Trophoblast cell (in vitro differentiated cells and primary cell): ENCODE measurements at regions not wholly inside any gene's neighbourhood (a gene's known extent, or its start where the extent isn't known, plus 50 kb on each side); places are given as distances from the start of the nearest gene placed in this dataset.
A peak's percentile ranks its signal among the peaks of the same experiment; 100 is the strongest.

ENCODE experiments used
- DNase-seq, 2 donors: peaks; one replicate each; pipeline ENCODE4 v3.0.0-alpha.2; 2016
- H2AFZ ChIP-seq: 2 replicates; pipeline ENCODE4 v1.6.1; 2013; ENCODE audit warnings: low read length, moderate library complexity, mild to moderate bottlenecking; ENCODE audit not compliant: insufficient read depth, poor library complexity
- H2AK5ac ChIP-seq: 2 replicates; pipeline ENCODE4 v1.6.1; 2013; ENCODE audit warnings: mild to moderate bottlenecking, low read length
- H2BK120ac ChIP-seq: 2 replicates; pipeline ENCODE4 v1.6.1; 2013; ENCODE audit warnings: low read length, mild to moderate bottlenecking, moderate library complexity; ENCODE audit not compliant: insufficient read depth, poor library complexity
- H2BK12ac ChIP-seq: 2 replicates; pipeline ENCODE4 v1.6.1; 2013; ENCODE audit warnings: mild to moderate bottlenecking, low read length, moderate library complexity
- H2BK5ac ChIP-seq: 2 replicates; pipeline ENCODE4 v1.6.1; 2013; ENCODE audit warnings: low read length, low read depth, moderate library complexity, mild to moderate bottlenecking; ENCODE audit not compliant: poor library complexity
- H3K14ac ChIP-seq: 2 replicates; pipeline ENCODE4 v1.6.1; 2013; ENCODE audit warnings: mild to moderate bottlenecking, low read length
- H3K18ac ChIP-seq: 2 replicates; pipeline ENCODE4 v1.6.1; 2013; ENCODE audit warnings: mild to moderate bottlenecking, low read length
- H3K23ac ChIP-seq: 2 replicates; pipeline ENCODE4 v1.6.1; 2013; ENCODE audit warnings: low read length
- H3K27ac ChIP-seq: 2 replicates; pipeline ENCODE4 v1.5.1; 2013; ENCODE audit warnings: low read depth, mild to moderate bottlenecking, inconsistent platforms, low read length, moderate library complexity
- H3K27me3 ChIP-seq: 2 replicates; pipeline ENCODE4 v1.6.1; 2013; ENCODE audit warnings: inconsistent platforms, mild to moderate bottlenecking, low read length, moderate library complexity; ENCODE audit not compliant: insufficient read depth
- H3K36me3 ChIP-seq, 2 experiments: 1 replicate in 1 of 2; 2 replicates in 1 of 2; pipeline ENCODE4 v1.6.1; 2013; ENCODE audit warnings: low read length in 2 of 2, mild to moderate bottlenecking in 2 of 2, moderate library complexity in 1 of 2; ENCODE audit not compliant: insufficient read depth in 2 of 2, control insufficient read depth in 1 of 2
- H3K4ac ChIP-seq: 2 replicates; pipeline ENCODE4 v1.6.1; 2013; ENCODE audit warnings: low read depth, mild to moderate bottlenecking, low read length, moderate library complexity
- H3K4me1 ChIP-seq, 2 experiments: 1 replicate in 1 of 2; 2 replicates in 1 of 2; pipeline ENCODE4 v1.6.1; 2013; ENCODE audit warnings: low read length in 2 of 2, mild to moderate bottlenecking in 2 of 2, moderate library complexity in 1 of 2; ENCODE audit not compliant: insufficient read depth in 2 of 2, control insufficient read depth in 1 of 2
- H3K4me2 ChIP-seq: 2 replicates; pipeline ENCODE4 v1.6.1; 2013; ENCODE audit warnings: inconsistent platforms, mild to moderate bottlenecking, low read length, moderate library complexity
- H3K4me3 ChIP-seq: 2 replicates; pipeline ENCODE4 v1.5.1; 2013; ENCODE audit warnings: mild to moderate bottlenecking, low read depth, low read length, inconsistent platforms
- H3K79me1 ChIP-seq: one replicate; pipeline ENCODE4 v1.6.1; 2013; ENCODE audit warnings: low read length
- H3K79me2 ChIP-seq: 2 replicates; pipeline ENCODE4 v1.6.1; 2013; ENCODE audit warnings: low read length, mild to moderate bottlenecking; ENCODE audit not compliant: control insufficient read depth, insufficient read depth, poor library complexity
- H3K9ac ChIP-seq: 2 replicates; pipeline ENCODE4 v1.6.1; 2013; ENCODE audit warnings: mild to moderate bottlenecking, low read length
- H3K9me3 ChIP-seq: 2 replicates; pipeline ENCODE4 v1.6.1; 2013; ENCODE audit warnings: low read depth, mild to moderate bottlenecking, control low read depth, inconsistent platforms, low read length; ENCODE audit not compliant: insufficient read depth
- H4K12ac ChIP-seq: 2 replicates; pipeline ENCODE4 v1.6.1; 2013; ENCODE audit warnings: low read depth, mild to moderate bottlenecking, low read length, moderate library complexity
- H4K8ac ChIP-seq: 2 replicates; pipeline ENCODE4 v1.6.1; 2013; ENCODE audit warnings: low read depth, mild to moderate bottlenecking, low read length, moderate library complexity
- H4K91ac ChIP-seq: one replicate; pipeline ENCODE4 v1.6.1; 2013; ENCODE audit warnings: low read depth, mild to moderate bottlenecking, low read length, moderate library complexity
- WGBS: extraction: QIAGEN DNeasy Blood & Tissue Kit; methylation state at CpG from one replicate; pipeline ENCODE4 v1.1.7; 2013; ENCODE audit warnings: missing lambda C conversion rate; ENCODE audit not compliant: insufficient read length, insufficient coverage; ENCODE audit errors: extremely low coverage; 5-methylcytosine and 5-hydroxymethylcytosine counted together

DNA sequence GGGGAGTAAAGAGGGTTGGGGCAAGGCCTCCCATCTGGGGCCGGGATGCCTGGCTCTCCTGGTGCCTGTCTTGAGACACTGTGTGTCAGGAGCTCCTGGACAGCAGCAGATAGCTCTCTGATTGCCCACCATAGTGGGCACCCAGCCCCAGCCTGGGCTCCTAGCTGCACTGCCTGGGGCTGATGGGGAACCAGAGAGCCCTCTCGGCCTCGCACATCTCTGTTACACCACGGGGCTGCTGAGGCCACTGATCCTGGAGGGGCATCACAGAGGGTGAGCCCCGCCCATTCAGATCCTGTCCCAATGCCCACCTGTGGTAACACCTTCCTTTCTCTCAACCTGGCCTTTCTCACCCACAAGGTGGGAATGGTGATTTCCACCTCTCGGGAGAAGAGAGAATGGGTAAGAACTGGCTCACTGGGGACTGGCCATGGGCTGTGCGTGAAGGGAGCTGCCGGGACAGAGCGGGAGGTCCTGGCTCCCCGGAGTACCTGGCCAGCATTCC is 135.9 kb downstream of the URI1 start:
- Histone ChIP-seq H3K23ac (no peak overlapping the region), H2AK5ac (no peak overlapping the region)
- no CpG with 5 or more reads among the region's 10 CpGs for WGBS

DNA sequence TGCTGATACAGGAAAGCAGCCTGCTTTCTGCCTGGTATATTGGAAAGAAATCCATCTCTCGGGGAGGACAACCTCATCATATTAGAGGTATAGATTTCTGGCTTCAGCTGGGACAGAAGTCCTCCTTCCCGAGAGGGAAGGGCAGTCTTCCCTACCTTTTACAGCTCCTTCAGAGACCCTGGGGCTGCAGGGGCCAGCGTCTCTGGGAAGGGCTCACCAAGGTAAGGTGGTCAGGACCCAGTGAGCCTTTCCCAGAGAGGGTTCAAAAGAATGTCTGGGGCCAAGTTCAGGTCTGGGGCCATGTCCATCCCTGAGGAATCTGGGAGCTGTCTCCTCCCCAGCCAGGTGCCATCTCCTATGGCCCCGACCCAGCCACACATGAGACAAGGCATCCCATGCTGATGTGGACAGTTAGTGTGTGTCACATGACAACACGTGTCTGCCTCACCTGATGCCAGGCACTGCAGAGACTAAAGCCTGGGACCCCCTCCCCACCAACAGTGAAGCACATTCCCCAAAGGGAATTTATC is 136.4 kb downstream of the URI1 start:
- no peak overlapping the region for H3K4ac ChIP-seq
- no peaks in the 10 kb centered on the region for H3K79me2 ChIP-seq
- H4K12ac ChIP-seq, result no peak overlapping the region
- H3K36me3 ChIP-seq, result no peaks in the 10 kb centered on the region
- no peaks in the 10 kb centered on the region for H3K4me1 ChIP-seq
- H2BK12ac ChIP-seq, result no peak overlapping the region
- H3K9me3 ChIP-seq, result peaks cover 1% of the 10 kb centered on the region
- no peak overlapping the region for H2BK5ac ChIP-seq
- no peak overlapping the region for H2AFZ ChIP-seq
- H4K91ac ChIP-seq, result no peak overlapping the region
- H3K14ac ChIP-seq, result no peak overlapping the region
- no peak overlapping the region for H3K27ac ChIP-seq
- no peaks in the 10 kb centered on the region for H3K79me1 ChIP-seq
- no CpG with 5 or more reads among the region's 5 CpGs for WGBS
- no peak overlapping the region for H3K4me2 ChIP-seq
- H3K23ac ChIP-seq, result no peak overlapping the region
- H2AK5ac ChIP-seq, result no peak overlapping the region
- H3K27me3 ChIP-seq, result no peaks in the 10 kb centered on the region
- H3K9ac ChIP-seq, result no peak overlapping the region
- H3K18ac ChIP-seq, result no peak overlapping the region
- H2BK120ac ChIP-seq, result no peak overlapping the region
- no peak overlapping the region for H4K8ac ChIP-seq
- no peak overlapping the region for H3K4me3 ChIP-seq
- DNase-seq, result no peak

More for the DNA sequence above, 135.9 kb downstream of the URI1 start:
- no peak overlapping the region for H3K14ac ChIP-seq
- H3K79me2 ChIP-seq, result no peaks in the 10 kb centered on the region
- H2BK5ac ChIP-seq, result no peak overlapping the region
- H2BK12ac ChIP-seq, result no peak overlapping the region
- H2AFZ ChIP-seq, result no peak overlapping the region
- H3K4me2 ChIP-seq, result no peak overlapping the region
- H4K91ac ChIP-seq, result no peak overlapping the region
- H2BK120ac ChIP-seq, result no peak overlapping the region
- no peak overlapping the region for H3K18ac ChIP-seq
- no peaks in the 10 kb centered on the region for H3K36me3 ChIP-seq
- no peaks in the 10 kb centered on the region for H3K79me1 ChIP-seq
- H3K9ac ChIP-seq, result no peak overlapping the region
- no peak overlapping the region for H3K4ac ChIP-seq
- H3K27ac ChIP-seq, result no peak overlapping the region
- H3K4me3 ChIP-seq, result no peak overlapping the region
- H3K27me3 ChIP-seq, result no peaks in the 10 kb centered on the region
- H3K4me1 ChIP-seq, result no peaks in the 10 kb centered on the region
- no peak overlapping the region for H4K8ac ChIP-seq
- peaks cover 1% of the 10 kb centered on the region for H3K9me3 ChIP-seq
- no peak for DNase-seq
- H4K12ac ChIP-seq, result no peak overlapping the region

DNA sequence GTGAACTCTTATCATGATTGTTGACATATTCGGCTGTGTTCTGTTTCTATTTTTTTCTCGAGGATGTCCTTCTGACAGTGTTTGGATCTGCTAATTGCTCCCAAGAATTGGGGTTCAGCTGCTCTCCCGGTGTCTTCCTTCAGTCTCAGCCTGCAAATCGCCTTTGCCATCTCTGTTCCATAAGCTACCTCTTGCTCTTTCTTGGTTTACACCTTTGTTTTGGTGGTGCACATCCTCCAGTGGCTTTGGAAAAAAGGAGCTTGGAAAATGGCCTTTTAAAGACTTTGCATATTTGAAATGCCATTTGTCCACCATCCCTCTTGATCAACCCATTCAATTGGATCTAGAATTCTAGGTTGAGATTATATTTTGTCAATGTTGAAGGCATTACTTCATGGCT is 137.2 kb downstream of the URI1 start:
- Histone ChIP-seq H3K27me3 (no peaks in the 10 kb centered on the region), H3K9me3 (peaks cover 1% of the 10 kb centered on the region), H3K18ac (no peak overlapping the region), H3K9ac (no peak overlapping the region), H3K27ac (no peak overlapping the region), H2AFZ (no peak overlapping the region), H2AK5ac (no peak overlapping the region), H2BK12ac (no peak overlapping the region), H3K36me3 (no peaks in the 10 kb centered on the region), H3K79me2 (no peaks in the 10 kb centered on the region), H3K4me1 (no peaks in the 10 kb centered on the region), H4K12ac (no peak overlapping the region), H3K4me3 (no peak overlapping the region), H4K8ac (no peak overlapping the region), H4K91ac (no peak overlapping the region), H2BK120ac (no peak overlapping the region), H3K14ac (no peak overlapping the region), H3K4ac (no peak overlapping the region), H3K79me1 (no peaks in the 10 kb centered on the region), H3K23ac (no peak overlapping the region), H3K4me2 (no peak overlapping the region), H2BK5ac (no peak overlapping the region)
- no CpG with 5 or more reads among the region's 4 CpGs for WGBS
- DNase-seq, result no peak

DNA sequence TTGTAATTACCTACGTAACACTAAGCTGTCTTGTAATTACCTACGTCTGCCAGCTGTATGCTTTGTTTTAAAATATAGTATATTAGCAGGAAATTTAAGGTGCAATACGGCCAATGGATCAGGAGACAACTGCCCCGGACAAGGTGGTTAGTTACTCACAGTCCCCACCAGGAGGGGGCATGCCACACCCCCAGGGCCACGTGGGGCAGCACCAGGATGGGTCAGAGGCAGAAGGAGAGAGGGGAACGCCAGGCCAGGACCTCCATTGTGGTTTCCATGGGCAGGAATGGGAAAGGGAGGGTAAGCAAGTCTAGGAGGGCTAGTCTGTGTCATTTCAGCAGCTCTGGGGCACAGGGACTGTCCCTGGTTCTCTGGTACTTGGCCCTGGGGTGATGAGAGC is 140.1 kb downstream of the URI1 start:
- no peak overlapping the region for H3K9ac ChIP-seq
- no peaks in the 10 kb centered on the region for H3K27me3 ChIP-seq
- H2AK5ac ChIP-seq, result no peak overlapping the region
- no peaks in the 10 kb centered on the region for H3K79me1 ChIP-seq
- H3K4me2 ChIP-seq, result no peak overlapping the region
- peak overlapping the region; percentile 94 for H3K23ac ChIP-seq
- peaks cover 1% of the 10 kb centered on the region for H3K9me3 ChIP-seq
- H2BK12ac ChIP-seq, result no peak overlapping the region
- no peaks in the 10 kb centered on the region for H3K36me3 ChIP-seq
- no peak overlapping the region for H3K4ac ChIP-seq
- no CpG with 5 or more reads among the region's 6 CpGs for WGBS
- H3K4me1 ChIP-seq, result no peaks in the 10 kb centered on the region
- no peak overlapping the region for H3K18ac ChIP-seq
- no peak overlapping the region for H4K12ac ChIP-seq
- H4K8ac ChIP-seq, result no peak overlapping the region
- H3K27ac ChIP-seq, result no peak overlapping the region
- no peak overlapping the region for H4K91ac ChIP-seq
- H3K79me2 ChIP-seq, result no peaks in the 10 kb centered on the region
- no peak overlapping the region for H2AFZ ChIP-seq
- no peak overlapping the region for H2BK120ac ChIP-seq
- DNase-seq, result no peak
- no peak overlapping the region for H3K14ac ChIP-seq
- no peak overlapping the region for H3K4me3 ChIP-seq
- no peak overlapping the region for H2BK5ac ChIP-seq
